Body of pancreas (tissue), 4 donors: ENCODE measurements at regions not wholly inside any gene's neighbourhood (a gene's known extent, or its start where the extent isn't known, plus 50 kb on each side); places are given as distances from the start of the nearest gene placed in this dataset.

Source experiments
- CTCF ChIP-seq, 7 experiments: fragments of 450-650 bp in 4 of 7; fragments of 200-600 bp in 3 of 7; sonication (generic) in 3 of 7; IDR thresholded peaks; one replicate each; pipeline ENCODE4 v1.5.1; 2016 to 2019; ENCODE audit warnings: antibody characterized with exemption in 7 of 7
- POLR2A ChIP-seq, 3 donors: fragments of 450-650 bp; IDR thresholded peaks; one replicate each; pipeline ENCODE4 v1.6.1; 2016; ENCODE audit warnings: antibody characterized with exemption in 3 of 3, mild to moderate bottlenecking in 2 of 3

GRCh38 chr4:124183926-124184325 is 528.6 kb downstream of the ANKRD50 start:
- TF ChIP-seq CTCF (IDR thresholded peaks at IDR 0.05) = no peak
- TF ChIP-seq POLR2A (IDR thresholded peaks at IDR 0.05) = no peak
